NCI-H345 treated with DMSO at 0.1 percent for 48 hours (cell line): ENCODE measurements at regions not wholly inside any gene's neighbourhood (a gene's known extent, or its start where the extent isn't known, plus 50 kb on each side); places are given as distances from the start of the nearest gene placed in this dataset.

Source experiments
- DNase-seq: peaks from one replicate; lab custom pipeline; 2025; ENCODE audit not compliant: unreplicated experiment; lab: John Stamatoyannopoulos, UW

DNA sequence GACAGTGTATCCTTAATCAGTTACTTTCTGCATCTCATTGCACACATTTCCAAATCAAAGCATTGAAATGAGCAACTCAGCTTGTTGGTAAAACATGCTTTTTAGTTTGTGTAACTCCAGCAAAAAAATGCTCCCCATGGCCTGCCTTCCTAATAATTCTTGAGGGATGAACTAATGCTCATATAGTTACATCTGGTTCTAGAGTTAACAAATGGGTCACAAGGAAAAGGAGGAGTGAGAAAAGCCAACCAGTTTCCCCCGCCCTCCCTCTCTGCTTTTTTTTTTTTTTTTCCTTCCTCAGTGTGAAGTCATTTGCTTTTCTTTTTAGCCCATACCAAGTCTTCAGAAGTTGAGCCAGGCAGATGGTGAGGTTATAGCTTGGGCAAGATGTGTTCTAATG is 231.7 kb downstream of the MTX2 start:
- no peak for DNase-seq

GRCh38 chr2:176501617-176502016 is 232.4 kb downstream of the MTX2 start:
- DNase-seq: peak; percentile 62

DNA sequence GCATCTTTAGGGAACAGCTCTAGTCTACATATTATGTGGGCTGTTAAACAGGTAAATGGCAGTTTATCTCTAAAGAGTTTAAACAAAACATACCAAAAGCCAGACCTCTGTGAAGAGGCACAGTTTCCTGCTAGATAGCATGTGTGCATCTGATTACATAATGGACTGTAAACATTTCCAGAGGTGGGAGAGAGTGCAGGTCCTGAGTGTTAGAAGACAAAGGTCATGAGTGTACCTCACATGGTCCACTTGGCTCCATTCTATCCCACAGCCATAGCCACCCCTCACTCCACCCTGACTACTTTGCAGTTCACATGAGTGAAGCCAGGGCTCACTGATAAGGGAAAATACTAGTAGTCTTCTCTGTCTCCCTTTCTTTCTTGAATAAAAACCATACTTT is 233.4 kb downstream of the MTX2 start:
- DNase-seq: no peak

GRCh38 chr2:176503776-176504175 is 234.5 kb downstream of the MTX2 start:
- DNase-seq: no peak

- no peak for DNase-seq
Observed at GRCh38 chr2:176504440-176504839, 235.2 kb downstream of the MTX2 start.

DNA sequence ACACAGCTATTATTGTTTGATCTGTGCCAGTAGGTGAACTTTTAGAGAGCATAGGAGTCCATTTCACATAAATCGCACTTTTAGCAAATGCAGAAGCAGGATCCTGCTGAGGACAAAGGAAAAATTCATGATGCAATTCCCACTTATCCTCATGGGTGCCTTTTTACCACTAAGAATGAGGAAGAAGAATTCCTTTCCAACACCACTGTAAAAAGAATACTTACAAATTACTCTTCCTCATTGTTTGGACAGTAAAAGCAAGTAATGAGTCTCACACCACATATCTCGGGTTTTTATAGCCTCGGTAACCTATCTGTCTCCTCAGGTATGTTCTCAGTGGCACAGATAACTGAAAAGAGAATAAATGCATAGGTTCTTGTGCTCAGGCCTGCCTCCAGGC is 238.5 kb downstream of the MTX2 start:
- no peak for DNase-seq

GRCh38 chr2:176508374-176508773 is 239.1 kb downstream of the MTX2 start:
- DNase-seq: no peak

- no peak for DNase-seq
Observed at GRCh38 chr2:176508984-176509740, 239.9 kb downstream of the MTX2 start.

DNA sequence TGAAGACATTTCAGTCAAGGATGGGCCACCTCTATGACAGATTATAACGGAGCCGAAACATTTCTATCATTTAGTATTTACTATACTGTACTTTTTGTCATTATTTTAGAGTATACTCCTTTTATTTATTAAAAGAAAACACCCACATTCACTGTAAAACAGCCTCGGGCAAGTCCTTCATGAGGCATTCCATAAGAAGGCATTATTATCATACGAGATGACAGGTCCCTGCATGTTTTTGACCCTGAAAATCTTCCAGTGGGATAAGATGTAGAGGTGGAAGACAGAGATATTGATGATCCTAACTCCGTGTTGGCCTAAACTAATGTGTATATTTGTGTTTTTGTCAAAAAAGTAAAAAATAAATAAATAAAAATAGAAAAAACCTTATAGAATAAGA is 245.0 kb downstream of the MTX2 start:
- no peak for DNase-seq

DNA sequence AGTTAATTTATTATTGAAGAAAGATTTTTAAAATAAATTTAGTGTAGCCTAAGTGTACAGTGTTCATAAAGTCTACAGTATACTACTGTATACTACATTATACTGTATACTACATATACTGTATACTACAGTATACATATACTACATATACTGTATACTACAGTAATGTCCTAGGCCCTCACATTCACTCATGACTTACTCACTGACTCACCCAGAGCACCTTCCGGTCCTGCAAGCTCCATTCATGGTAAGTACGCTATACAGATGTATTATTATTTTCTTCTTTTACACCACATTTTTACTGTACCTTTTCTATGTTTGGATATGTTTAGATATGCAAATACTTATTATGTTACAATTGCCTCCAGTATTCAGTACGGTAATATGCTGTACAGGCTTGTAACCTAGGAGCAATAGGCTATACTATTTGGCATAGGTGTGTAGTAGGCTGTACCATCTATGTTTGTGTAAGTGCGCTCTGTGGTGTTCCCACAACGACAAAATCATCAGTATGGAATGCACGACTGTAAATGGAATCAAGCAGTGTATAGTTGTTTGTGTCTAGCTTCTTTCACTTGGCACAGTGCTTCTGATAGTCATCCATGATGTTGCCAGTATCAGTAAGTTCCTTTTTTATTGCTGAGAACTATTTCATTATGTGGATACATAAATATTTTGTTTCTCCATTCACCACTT is 245.7 kb downstream of the MTX2 start:
- no peak for DNase-seq

- DNase-seq: no peak
Observed at GRCh38 chr2:176516051-176516602, 246.9 kb downstream of the MTX2 start.

- no peak for DNase-seq
Observed at GRCh38 chr2:176518823-176519222, 249.6 kb downstream of the MTX2 start.

GRCh38 chr2:176521878-176522670 is 252.8 kb downstream of the MTX2 start:
- no peak for DNase-seq

- no peak for DNase-seq
Observed at GRCh38 chr2:176525086-176525485, 255.8 kb downstream of the MTX2 start.

DNA sequence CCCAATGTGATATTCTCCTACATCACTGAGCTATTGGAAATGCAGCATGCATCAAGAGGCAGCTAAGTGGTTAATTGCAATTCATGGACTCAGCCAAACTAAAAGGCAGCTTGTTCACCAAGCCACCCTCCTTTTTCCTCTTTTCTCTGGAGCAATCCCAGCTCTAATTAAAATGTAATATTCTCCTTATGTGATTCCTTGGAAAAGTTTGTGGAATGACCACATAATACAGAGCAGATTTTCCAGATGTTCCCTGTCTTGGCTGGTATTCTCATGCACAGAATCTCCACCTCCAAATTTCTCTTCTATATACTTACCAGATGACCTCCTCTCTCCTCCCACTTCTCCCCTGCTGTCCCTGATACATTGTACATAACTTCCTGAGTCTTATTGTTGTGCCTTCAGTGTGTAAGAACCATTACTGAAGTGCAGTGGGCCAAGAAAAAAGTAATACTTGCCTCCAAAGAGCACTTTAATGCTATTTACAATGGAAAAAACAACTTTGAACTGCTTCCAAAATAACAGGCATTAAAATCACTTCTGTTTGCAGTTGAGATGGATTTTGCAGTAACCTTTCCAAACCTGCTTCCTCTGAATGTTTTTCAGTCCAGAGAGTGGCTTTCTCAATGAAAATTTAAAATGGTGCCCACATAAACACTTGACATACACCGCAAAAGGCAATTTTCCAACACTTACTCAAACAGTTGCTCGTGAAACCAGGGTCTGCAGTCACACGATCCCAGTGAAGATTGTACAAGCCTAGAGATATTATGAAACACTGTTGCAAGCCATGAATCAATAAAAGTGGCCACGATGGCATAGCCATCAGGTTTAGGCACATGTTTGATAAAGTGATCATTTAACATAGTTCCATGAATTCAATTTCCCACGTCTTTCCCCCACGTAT is 258.0 kb downstream of the MTX2 start:
- DNase-seq: no peak

GRCh38 chr2:176531608-176532007 is 262.4 kb downstream of the MTX2 start:
- DNase-seq: no peak

- no peak for DNase-seq
Observed at GRCh38 chr2:176533505-176534193, 264.4 kb downstream of the MTX2 start.

DNA sequence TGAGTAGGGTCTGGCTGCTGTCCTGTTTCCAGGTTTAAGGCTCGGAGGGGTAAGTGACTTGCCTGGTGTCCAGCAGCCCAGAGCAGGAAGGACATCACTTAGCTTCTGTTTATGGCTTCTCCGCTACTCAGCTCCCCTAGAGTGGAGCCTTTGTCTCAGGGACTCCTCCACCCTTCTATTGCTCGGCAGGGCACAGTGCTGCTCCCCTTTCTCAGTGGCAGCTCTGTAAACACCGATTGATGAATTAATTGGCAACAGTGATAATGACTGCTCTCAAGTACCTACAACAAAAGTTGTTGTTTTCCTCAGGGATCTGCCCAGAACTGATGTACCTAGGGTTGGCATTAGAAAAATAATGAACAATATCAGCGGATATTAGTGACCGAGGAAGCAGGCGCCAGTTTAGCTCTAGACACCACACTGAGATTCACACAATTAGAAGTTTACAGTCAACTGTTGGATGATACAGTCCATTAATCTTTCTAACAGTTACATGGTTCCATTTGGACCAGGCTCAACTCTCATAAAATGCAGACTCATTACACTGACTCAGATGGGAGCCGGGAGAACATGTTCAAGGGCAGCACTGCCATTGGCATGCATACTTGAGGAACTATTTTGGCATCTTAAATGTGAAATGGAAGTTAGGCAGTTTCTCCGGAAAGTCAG is 265.7 kb downstream of the MTX2 start:
- DNase-seq: no peak

- peak; percentile 34 for DNase-seq
Observed at GRCh38 chr2:176535467-176536113, 266.3 kb downstream of the MTX2 start.
